MCF 10A (cell line): ENCODE measurements at regions not wholly inside any gene's neighbourhood (a gene's known extent, or its start where the extent isn't known, plus 50 kb on each side); places are given as distances from the start of the nearest gene placed in this dataset.

ENCODE experiments used
- BruUV-seq: library from RNA; stranded (reverse); fragments of 400-500 nt; replicated peaks from 2 replicates; lab custom pipeline; 2021; lab: Mats Ljungman, UMichigan
- CTCF ChIA-PET: fragments of 300-600 bp; sonication (Branson Sonifier 250); formaldehyde crosslinking; extraction: SDS; loops from one replicate; lab custom pipeline; 2021; ENCODE audit warnings: antibody characterized with exemption, inconsistent platforms; lab: Yijun Ruan, JAX
- POLR2A ChIA-PET: fragments of 300-600, 350-650 bp; sonication (Branson Sonifier 250); formaldehyde crosslinking; extraction: SDS; loops from one replicate; lab custom pipeline; 2020; ENCODE audit warnings: antibody characterized with exemption, inconsistent platforms; lab: Yijun Ruan, JAX
- DNase-seq: peaks from one replicate; pipeline ENCODE4 v3.0.0-alpha.2; 2018; ENCODE audit not compliant: unreplicated experiment
- H3K27ac Mint-ChIP-seq: one replicate; pipeline ENCODE4 v1.8.0; 2022; ENCODE audit warnings: mild to moderate bottlenecking, low read depth, mixed read lengths; ENCODE audit not compliant: unreplicated experiment
- H3K27me3 Mint-ChIP-seq: one replicate; pipeline ENCODE4 v1.8.0; 2022; ENCODE audit warnings: mixed read lengths; ENCODE audit not compliant: insufficient read depth, unreplicated experiment
- H3K36me3 Mint-ChIP-seq: one replicate; pipeline ENCODE4 v1.8.0; 2022; ENCODE audit warnings: mild to moderate bottlenecking, moderate library complexity, mixed read lengths; ENCODE audit not compliant: insufficient read depth, unreplicated experiment
- H3K4me1 Mint-ChIP-seq: one replicate; pipeline ENCODE4 v1.8.0; 2022; ENCODE audit warnings: mixed read lengths; ENCODE audit not compliant: insufficient read depth, unreplicated experiment
- H3K4me3 Mint-ChIP-seq: one replicate; pipeline ENCODE4 v1.8.0; 2022; ENCODE audit warnings: mild to moderate bottlenecking, moderate library complexity, mixed read lengths; ENCODE audit not compliant: unreplicated experiment
- H3K9me3 Mint-ChIP-seq: one replicate; pipeline ENCODE4 v1.8.0; 2022; ENCODE audit warnings: mixed read lengths; ENCODE audit not compliant: unreplicated experiment
- intact Hi-C: fragments of 100-400 bp; cut with micrococcal nuclease; formaldehyde crosslinking; loops from 2 replicates; pipeline ENCODE4 v1.14.1; 2022
- TF ChIP-seq, protein P1 (sequence below): fragments of 200-600 bp; IDR thresholded peaks from one replicate; pipeline ENCODE4 v1.8.0; 2022; ENCODE audit warnings: antibody characterized with exemption, mild to moderate bottlenecking; ENCODE audit not compliant: unreplicated experiment

DNA sequence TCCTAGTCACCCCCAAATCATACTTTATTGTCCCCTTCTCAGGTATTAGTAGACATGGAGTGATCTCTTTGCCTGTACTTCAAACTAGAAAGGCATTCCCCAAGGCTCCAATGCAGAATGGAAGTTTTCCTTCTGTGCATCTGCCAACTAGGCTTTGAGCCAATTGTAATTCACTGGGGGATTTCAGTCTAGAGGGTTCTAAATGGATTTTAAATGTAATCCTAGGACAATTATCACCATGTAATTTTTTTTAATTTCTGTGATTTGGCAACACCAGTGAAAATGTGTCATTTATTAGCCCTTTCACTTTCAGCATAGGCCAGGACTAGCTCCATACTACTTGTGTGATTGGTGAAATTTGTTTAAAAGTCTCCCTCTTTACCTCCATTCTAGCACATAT, 557.6 kb upstream of the MARCKS start:
- no peak for DNase-seq
- no peak overlapping the region for H3K27ac Mint-ChIP-seq
- H3K27me3 Mint-ChIP-seq, result no peaks in the 10 kb centered on the region
- H3K4me3 Mint-ChIP-seq, result no peak overlapping the region
- no TSS peak for BruUV-seq
- H3K4me1 Mint-ChIP-seq, result no peaks in the 10 kb centered on the region
- no peaks in the 10 kb centered on the region for H3K9me3 Mint-ChIP-seq
- TF ChIP-seq, protein P1, sequence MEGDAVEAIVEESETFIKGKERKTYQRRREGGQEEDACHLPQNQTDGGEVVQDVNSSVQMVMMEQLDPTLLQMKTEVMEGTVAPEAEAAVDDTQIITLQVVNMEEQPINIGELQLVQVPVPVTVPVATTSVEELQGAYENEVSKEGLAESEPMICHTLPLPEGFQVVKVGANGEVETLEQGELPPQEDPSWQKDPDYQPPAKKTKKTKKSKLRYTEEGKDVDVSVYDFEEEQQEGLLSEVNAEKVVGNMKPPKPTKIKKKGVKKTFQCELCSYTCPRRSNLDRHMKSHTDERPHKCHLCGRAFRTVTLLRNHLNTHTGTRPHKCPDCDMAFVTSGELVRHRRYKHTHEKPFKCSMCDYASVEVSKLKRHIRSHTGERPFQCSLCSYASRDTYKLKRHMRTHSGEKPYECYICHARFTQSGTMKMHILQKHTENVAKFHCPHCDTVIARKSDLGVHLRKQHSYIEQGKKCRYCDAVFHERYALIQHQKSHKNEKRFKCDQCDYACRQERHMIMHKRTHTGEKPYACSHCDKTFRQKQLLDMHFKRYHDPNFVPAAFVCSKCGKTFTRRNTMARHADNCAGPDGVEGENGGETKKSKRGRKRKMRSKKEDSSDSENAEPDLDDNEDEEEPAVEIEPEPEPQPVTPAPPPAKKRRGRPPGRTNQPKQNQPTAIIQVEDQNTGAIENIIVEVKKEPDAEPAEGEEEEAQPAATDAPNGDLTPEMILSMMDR, result no peak
- intact Hi-C loops, result no loop called here
- ChIA-PET POLR2A (no interaction called here), CTCF (no interaction called here)
- no peaks in the 10 kb centered on the region for H3K36me3 Mint-ChIP-seq

DNA sequence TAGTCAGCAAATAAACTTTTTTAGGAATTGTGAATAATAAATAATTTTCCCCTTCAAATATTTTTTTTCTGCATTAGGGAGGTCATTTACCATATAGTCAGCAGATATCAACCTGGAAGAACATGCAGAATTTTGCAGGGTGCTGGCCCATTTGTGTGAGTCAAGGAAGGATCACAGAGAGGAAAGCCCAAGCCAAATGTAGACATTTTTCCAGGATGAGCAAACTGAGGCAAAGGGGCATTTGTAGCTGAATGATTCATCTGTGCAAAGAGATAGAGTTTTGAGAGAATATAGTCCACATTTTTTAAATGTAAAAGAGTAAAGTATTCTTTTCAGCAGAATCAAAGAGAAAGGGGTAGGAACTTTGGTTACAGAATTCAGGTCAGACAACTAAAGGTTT, 555.5 kb upstream of the MARCKS start:
- no TSS peak for BruUV-seq
- TF ChIP-seq, protein P1, result no peak
- Mint-ChIP-seq H3K27ac (no peak overlapping the region), H3K27me3 (no peaks in the 10 kb centered on the region), H3K4me3 (no peak overlapping the region), H3K4me1 (no peaks in the 10 kb centered on the region), H3K36me3 (no peaks in the 10 kb centered on the region), H3K9me3 (no peaks in the 10 kb centered on the region)
- intact Hi-C loops, result no loop called here
- no peak for DNase-seq
- ChIA-PET POLR2A (interaction anchor here (0.9 kb wide), 1 partner anchor 557 kb away, joined by 3 read pairs; no protein-coding TSS in a partner anchor), CTCF (interaction anchor here (1.0 to 1.1 kb wide), 2 partner anchors 187 to 577 kb away, joined by 3 to 6 read pairs; no protein-coding TSS in a partner anchor)

DNA sequence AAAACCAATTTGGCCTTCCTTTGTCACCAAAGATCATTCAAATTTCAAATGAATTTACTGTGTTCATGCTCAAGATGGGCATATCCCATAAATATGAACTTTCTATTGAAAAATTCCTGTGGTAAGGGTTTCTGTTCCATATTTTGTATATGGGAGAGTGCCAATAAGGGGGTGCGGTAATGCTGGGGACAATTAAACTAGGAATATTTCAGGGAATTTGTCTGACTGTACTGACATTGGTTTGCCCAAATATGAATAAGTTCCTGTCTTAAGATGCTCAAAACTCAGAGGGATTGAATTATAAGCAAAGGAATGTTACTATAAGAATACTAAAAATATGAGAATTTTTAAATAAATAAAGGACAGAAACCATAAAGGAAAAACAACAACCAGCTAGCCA, 553.0 kb upstream of the MARCKS start:
- no TSS peak for BruUV-seq
- Mint-ChIP-seq H3K36me3 (no peaks in the 10 kb centered on the region), H3K4me3 (no peak overlapping the region), H3K27ac (no peak overlapping the region), H3K9me3 (no peaks in the 10 kb centered on the region), H3K4me1 (no peaks in the 10 kb centered on the region), H3K27me3 (no peaks in the 10 kb centered on the region)
- TF ChIP-seq, protein P1, result no peak
- POLR2A ChIA-PET, result interaction anchor here (1.4 kb wide), 1 partner anchor 11 kb away, joined by 3 read pairs; no protein-coding TSS in a partner anchor
- intact Hi-C loops, result no loop called here
- CTCF ChIA-PET, result interaction anchor here (1.2 kb wide), 2 partner anchors 17 to 555 kb away, joined by 3 to 5 read pairs; no protein-coding TSS in a partner anchor
- DNase-seq, result no peak

DNA sequence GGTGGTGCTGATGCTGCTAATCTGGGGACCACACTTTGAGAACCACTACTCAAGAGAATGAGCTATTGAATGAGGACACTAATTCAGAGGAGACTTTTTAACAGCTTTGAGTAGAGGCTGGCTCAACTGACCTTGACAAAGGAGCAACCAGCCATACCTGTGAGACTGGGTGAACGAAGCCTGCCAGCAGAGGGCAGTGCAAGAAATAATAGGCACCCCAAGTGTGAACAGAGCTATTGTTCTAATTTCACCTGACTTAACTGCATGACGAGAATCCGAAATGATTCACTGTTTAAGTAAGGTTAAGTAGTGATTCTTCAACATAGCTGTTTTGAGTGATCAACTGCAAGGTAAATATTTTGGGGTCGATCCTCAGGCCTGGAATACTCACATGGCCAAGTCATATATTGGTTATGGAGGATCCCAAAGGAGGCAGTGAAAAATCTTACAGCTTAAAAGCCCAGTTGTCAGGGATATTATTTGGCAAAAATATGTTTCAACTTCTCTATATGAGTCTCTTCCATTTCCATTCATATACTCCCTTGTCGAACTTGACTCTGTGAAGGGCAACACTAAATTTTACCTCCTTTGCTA, 550.5 kb upstream of the MARCKS start:
- Mint-ChIP-seq H3K36me3 (no peaks in the 10 kb centered on the region), H3K27me3 (no peaks in the 10 kb centered on the region), H3K27ac (no peak overlapping the region), H3K4me1 (no peaks in the 10 kb centered on the region), H3K4me3 (no peak overlapping the region), H3K9me3 (no peaks in the 10 kb centered on the region)
- BruUV-seq, result no TSS peak
- peak; percentile 81 for DNase-seq
- TF ChIP-seq, protein P1, result peak; percentile 78
- intact Hi-C loops, result loop anchor here (1.0 to 5.0 kb wide), 7 partner anchors 46 to 573 kb away; no protein-coding TSS in a partner anchor
- ChIA-PET POLR2A (interaction anchor here (0.6 to 2.8 kb wide), 6 partner anchors 9 to 573 kb away, joined by 3 to 24 read pairs (median 4); no protein-coding TSS in a partner anchor), CTCF (interaction anchor here (0.5 to 1.9 kb wide), 42 partner anchors 8 to 1318 kb away, joined by 3 to 14 read pairs (median 3); no protein-coding TSS in a partner anchor)
